ENCODE measurements at regions not wholly inside any gene's neighbourhood (a gene's known extent, or its start where the extent isn't known, plus 50 kb on each side); places are given as distances from the start of the nearest gene placed in this dataset.

GRCh38 chr2:14255135-14255820 lies 377.2 kb upstream of the LRATD1 start:
- WGBS (ENCODE audit: insufficient coverage, low coverage, missing lambda C conversion rate): 3% methylated on average over 18 of the region's 18 CpGs
- Histone ChIP-seq H3K4me1 (replicated peaks in 1 of 2; ENCODE audit: control insufficient read depth in 2 of 2, insufficient read depth in 2 of 2, low read length in 2 of 2) (no peaks in the 10 kb centered on the region), H3K9ac (ENCODE audit: insufficient read depth in 1 of 2, low read depth in 2 of 2, low read length in 2 of 2) (no peak overlapping the region), H3K4me3 (no peak overlapping the region), H3K27ac (ENCODE audit: extremely low read depth, low read depth, low read length) (no peak overlapping the region), H3K9me3 (replicated peaks; ENCODE audit: control insufficient read depth, insufficient read depth, low read depth, low read length) (no peaks in the 10 kb centered on the region), H2AFZ (ENCODE audit: low read depth, low read length) (no peak overlapping the region), H3K36me3 (ENCODE audit: control insufficient read depth, insufficient read depth, low read length) (no peaks in the 10 kb centered on the region), H3K4me2 (ENCODE audit: insufficient read depth, low read length) (no peak overlapping the region), H3K27me3 (ENCODE audit: control insufficient read depth in 2 of 2, insufficient read depth in 2 of 2, low read length in 2 of 2) (no peaks in the 10 kb centered on the region), H3K79me2 (ENCODE audit: control insufficient read depth, insufficient read depth, low read length) (no peaks in the 10 kb centered on the region), H4K20me1 (replicated peaks; ENCODE audit: control insufficient read depth, insufficient read depth, low read length) (no peaks in the 10 kb centered on the region), H3K9me1 (ENCODE audit: control insufficient read depth, insufficient read depth, low read length) (no peaks in the 10 kb centered on the region)
- no peak for DNase-seq (ENCODE audit: extremely low read depth in 1 of 4, low spot score in 3 of 4)
- FAIRE-seq: no peak
- CTCF ChIA-PET (ENCODE audit: low intra/inter-chr PET ratio): interaction anchor here (0.6 kb wide), 1 partner anchor 42 kb away, joined by 3 read pairs; no protein-coding TSS in a partner anchor
- in situ Hi-C loops (cut with MboI) (no loop called here), intact Hi-C loops (cut with micrococcal nuclease) (no loop called here)
- TF ChIP-seq E2F8 (IDR thresholded peaks at IDR 0.05; ENCODE audit: low read depth, partially characterized antibody): no peak
- no peak for TF ChIP-seq MBD2 (IDR thresholded peaks at IDR 0.05; ENCODE audit: borderline replicate concordance, low read depth)
- TF ChIP-seq TOE1 (IDR thresholded peaks at IDR 0.05; ENCODE audit: borderline replicate concordance): no peak
- TF ChIP-seq TOE1 (CRISPR knock-in tag; IDR thresholded peaks at IDR 0.05; ENCODE audit: borderline replicate concordance, low read depth): no peak
- no peak for TF ChIP-seq ZNF518B (CRISPR knock-in tag; IDR thresholded peaks at IDR 0.05)
- TF ChIP-seq HDAC1 (IDR thresholded peaks at IDR 0.05): no peak
- TF ChIP-seq, protein P1, sequence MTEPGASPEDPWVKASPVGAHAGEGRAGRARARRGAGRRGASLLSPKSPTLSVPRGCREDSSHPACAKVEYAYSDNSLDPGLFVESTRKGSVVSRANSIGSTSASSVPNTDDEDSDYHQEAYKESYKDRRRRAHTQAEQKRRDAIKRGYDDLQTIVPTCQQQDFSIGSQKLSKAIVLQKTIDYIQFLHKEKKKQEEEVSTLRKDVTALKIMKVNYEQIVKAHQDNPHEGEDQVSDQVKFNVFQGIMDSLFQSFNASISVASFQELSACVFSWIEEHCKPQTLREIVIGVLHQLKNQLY (CRISPR knock-in tag; conservative IDR thresholded peaks at IDR 0.05): no peak
- no peak for ATAC-seq
- BruUV-seq (replicated peaks): no TSS peak
- POLR2A ChIA-PET: no interaction called here
